Stimulated activated CD8-positive, alpha-beta memory T cell treated with anti-CD3 and anti-CD28 coated beads, Interleukin-7, amount 100 ng/mL, for 1 hour (primary cell): ENCODE measurements at regions not wholly inside any gene's neighbourhood (a gene's known extent, or its start where the extent isn't known, plus 50 kb on each side); places are given as distances from the start of the nearest gene placed in this dataset.

ENCODE experiments used
- DNase-seq, 2 donors: peaks; one replicate each; pipeline ENCODE4 v3.0.0-alpha.2; 2020; ENCODE audit warnings: low read depth in 2 of 2

GRCh38 chr18:57915865-57916582 is 112.9 kb upstream of the ATP8B1 start:
- DNase-seq: no peak

- DNase-seq: no peak
These were observed 112.1 kb upstream of the ATP8B1 start for GRCh38 chr18:57915248-57915647.

GRCh38 chr18:57913686-57914085 is 110.6 kb upstream of the ATP8B1 start:
- no peak for DNase-seq

GRCh38 chr18:57910817-57911216 is 107.7 kb upstream of the ATP8B1 start:
- no peak for DNase-seq

- no peak for DNase-seq
These were observed 107.0 kb upstream of the ATP8B1 start for GRCh38 chr18:57910134-57910533.

- no peak for DNase-seq
These were observed 106.5 kb upstream of the ATP8B1 start for GRCh38 chr18:57909620-57910019.

GRCh38 chr18:57908092-57908491 is 105.0 kb upstream of the ATP8B1 start:
- no peak for DNase-seq

GRCh38 chr18:57907550-57907949 is 104.4 kb upstream of the ATP8B1 start:
- DNase-seq: no peak

- no peak for DNase-seq
These were observed 103.7 kb upstream of the ATP8B1 start for GRCh38 chr18:57906852-57907251.

- no peak for DNase-seq
These were observed 101.4 kb upstream of the ATP8B1 start for GRCh38 chr18:57904535-57904934.

GRCh38 chr18:57902721-57903120 is 99.6 kb upstream of the ATP8B1 start:
- no peak for DNase-seq

- no peak for DNase-seq
These were observed 98.9 kb upstream of the ATP8B1 start for GRCh38 chr18:57901825-57902589.

- no peak for DNase-seq
These were observed 97.9 kb upstream of the ATP8B1 start for GRCh38 chr18:57900906-57901435.

- DNase-seq: no peak
These were observed 95.5 kb upstream of the ATP8B1 start for GRCh38 chr18:57898506-57899124.

GRCh38 chr18:57895182-57895581 is 92.1 kb upstream of the ATP8B1 start:
- no peak for DNase-seq

GRCh38 chr18:57891707-57892391 is 88.7 kb upstream of the ATP8B1 start:
- DNase-seq: no peak

GRCh38 chr18:57890266-57890665 is 87.2 kb upstream of the ATP8B1 start:
- no peak for DNase-seq

- no peak for DNase-seq
These were observed 86.7 kb upstream of the ATP8B1 start for GRCh38 chr18:57889841-57890240.

- no peak for DNase-seq
These were observed 84.6 kb upstream of the ATP8B1 start for GRCh38 chr18:57887543-57888383.

- DNase-seq: no peak
These were observed 82.8 kb upstream of the ATP8B1 start for GRCh38 chr18:57885931-57886330.

GRCh38 chr18:57882465-57882864 is 79.3 kb upstream of the ATP8B1 start:
- DNase-seq: no peak
